ENCODE measurements at regions not wholly inside any gene's neighbourhood (a gene's known extent, or its start where the extent isn't known, plus 50 kb on each side); places are given as distances from the start of the nearest gene placed in this dataset.

- Histone ChIP-seq H3K9me3 (replicated peaks) (no peaks in the 10 kb centered on the region), H3K4me1 (no peaks in the 10 kb centered on the region), H3K27ac (replicated peaks) (no peak overlapping the region), H3K36me3 (no peaks in the 10 kb centered on the region), H3K4me3 (no peak overlapping the region), H3K27me3 (ENCODE audit: low read depth) (no peaks in the 10 kb centered on the region)
- intact Hi-C loops (cut with micrococcal nuclease): no loop called here
- TF ChIP-seq, protein P1, sequence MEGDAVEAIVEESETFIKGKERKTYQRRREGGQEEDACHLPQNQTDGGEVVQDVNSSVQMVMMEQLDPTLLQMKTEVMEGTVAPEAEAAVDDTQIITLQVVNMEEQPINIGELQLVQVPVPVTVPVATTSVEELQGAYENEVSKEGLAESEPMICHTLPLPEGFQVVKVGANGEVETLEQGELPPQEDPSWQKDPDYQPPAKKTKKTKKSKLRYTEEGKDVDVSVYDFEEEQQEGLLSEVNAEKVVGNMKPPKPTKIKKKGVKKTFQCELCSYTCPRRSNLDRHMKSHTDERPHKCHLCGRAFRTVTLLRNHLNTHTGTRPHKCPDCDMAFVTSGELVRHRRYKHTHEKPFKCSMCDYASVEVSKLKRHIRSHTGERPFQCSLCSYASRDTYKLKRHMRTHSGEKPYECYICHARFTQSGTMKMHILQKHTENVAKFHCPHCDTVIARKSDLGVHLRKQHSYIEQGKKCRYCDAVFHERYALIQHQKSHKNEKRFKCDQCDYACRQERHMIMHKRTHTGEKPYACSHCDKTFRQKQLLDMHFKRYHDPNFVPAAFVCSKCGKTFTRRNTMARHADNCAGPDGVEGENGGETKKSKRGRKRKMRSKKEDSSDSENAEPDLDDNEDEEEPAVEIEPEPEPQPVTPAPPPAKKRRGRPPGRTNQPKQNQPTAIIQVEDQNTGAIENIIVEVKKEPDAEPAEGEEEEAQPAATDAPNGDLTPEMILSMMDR (IDR thresholded peaks at IDR 0.05; ENCODE audit: borderline replicate concordance): no peak
- no peak for DNase-seq
Measured at GRCh38 chr13:47837906-47838305, 163.2 kb downstream of the SUCLA2 start.

DNA sequence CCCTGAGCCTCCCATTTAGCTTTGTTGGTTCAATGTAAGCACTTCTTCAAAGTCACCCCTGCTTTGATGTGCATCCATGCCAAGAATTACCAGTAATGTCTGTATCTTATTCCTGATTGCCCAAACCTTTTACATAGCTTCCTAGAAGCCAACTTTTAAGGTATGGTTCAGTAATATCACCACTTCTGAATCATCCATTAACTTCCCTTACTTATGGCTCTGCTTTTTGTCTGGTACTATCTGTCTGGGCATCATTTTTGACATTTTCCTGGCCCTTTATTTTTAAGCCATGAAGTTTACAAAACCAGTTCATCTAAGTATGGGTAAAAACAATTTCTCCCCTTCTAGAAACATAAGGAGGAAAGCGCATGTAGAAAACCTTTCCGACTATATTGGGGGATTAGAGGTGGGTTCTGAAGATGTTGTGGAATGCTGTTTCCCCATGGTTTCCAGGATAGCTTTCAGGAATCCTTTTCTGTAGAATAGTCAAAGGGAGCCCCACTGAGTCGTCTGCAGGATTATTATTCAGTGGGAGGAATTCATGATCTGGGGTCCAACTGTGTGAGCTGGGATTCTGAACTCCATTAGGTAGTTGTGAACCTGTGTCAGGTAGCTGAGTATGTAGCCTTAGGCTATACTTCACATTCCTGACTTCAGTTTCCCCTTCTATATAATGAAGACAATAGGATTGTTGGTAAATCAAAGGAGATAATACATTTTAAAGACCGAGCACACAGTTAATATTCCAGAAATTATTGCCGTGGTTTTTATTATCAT is 163.8 kb downstream of the SUCLA2 start:
- no peak overlapping the region for H3K4me3 ChIP-seq
- no peaks in the 10 kb centered on the region for H3K4me1 ChIP-seq
- intact Hi-C loops (cut with micrococcal nuclease): no loop called here

DNA sequence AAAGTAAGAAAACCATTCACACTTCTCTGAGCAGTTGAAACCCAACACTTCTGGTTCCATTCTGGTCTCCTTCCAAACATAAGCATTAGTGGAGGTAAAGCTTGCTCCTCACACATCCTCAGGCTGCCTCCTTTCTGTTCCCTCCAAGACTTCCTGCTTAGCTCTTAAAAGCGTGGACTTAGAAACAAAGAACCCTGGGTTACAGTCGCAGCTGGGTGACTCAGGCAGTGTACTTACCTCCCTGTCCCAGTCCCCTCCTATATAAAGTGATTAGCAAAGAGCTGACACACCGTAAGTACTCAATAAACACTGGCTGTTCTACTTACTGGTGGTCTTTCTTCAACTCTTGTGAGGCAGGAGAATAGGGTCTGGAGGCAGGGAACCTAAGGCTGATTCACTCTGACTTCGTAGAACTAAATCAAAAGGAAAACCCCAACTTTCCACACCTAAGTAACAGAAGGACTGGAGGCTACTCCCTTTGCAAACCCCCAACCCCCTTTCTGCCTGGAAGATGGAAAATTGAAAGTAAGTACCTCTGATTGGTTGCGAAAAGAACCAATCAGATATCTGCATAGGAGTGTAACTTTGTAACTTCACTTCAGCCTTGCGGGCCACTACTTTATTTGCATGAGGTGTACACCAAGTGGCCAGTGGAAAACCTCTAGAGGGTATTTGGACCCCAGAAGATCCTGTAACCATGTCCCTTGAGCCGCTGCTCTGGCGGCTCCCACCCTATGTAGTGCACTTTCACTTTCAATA is 165.4 kb downstream of the SUCLA2 start:
- TF ChIP-seq, protein P1 (IDR thresholded peaks at IDR 0.05; ENCODE audit: borderline replicate concordance): no peak
- H3K9me3 ChIP-seq (replicated peaks): no peaks in the 10 kb centered on the region
- no peaks in the 10 kb centered on the region for H3K4me1 ChIP-seq
- no peaks in the 10 kb centered on the region for H3K36me3 ChIP-seq
- H3K4me3 ChIP-seq: no peak overlapping the region
- intact Hi-C loops (cut with micrococcal nuclease): no loop called here
- DNase-seq: no peak
- no peak overlapping the region for H3K27ac ChIP-seq (replicated peaks)
- no peaks in the 10 kb centered on the region for H3K27me3 ChIP-seq (ENCODE audit: low read depth)

More for the DNA sequence above, 163.8 kb downstream of the SUCLA2 start:
- Histone ChIP-seq H3K9me3 (replicated peaks) (no peaks in the 10 kb centered on the region), H3K36me3 (no peaks in the 10 kb centered on the region), H3K27ac (replicated peaks) (no peak overlapping the region), H3K27me3 (ENCODE audit: low read depth) (no peaks in the 10 kb centered on the region)
- no peak for DNase-seq
- TF ChIP-seq, protein P1 (IDR thresholded peaks at IDR 0.05; ENCODE audit: borderline replicate concordance): no peak

DNA sequence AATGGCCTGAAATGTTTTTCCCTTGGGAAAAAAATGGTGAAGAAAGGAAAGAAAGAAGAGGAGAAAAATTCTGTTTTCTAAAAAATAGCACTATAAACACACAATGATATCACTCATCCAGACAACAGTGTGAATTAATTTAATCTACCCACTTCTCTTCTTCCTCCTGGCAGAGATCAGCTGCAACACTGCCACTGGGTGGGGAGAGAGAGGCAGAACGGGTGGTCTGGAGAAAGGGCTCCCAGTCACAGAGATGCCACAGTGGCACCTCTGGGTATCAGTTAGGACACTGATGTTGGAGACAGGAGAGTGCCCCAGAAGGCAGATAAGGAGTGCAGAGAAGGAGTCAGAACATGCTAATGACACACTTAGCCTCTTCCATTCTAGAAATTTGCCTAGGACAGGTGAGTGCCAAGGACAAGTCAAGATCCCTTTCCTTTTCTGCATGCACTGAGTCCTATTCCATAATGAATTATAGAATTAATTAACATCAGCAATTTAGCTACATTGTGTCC is 168.6 kb downstream of the SUCLA2 start:
- H3K9me3 ChIP-seq (replicated peaks): no peaks in the 10 kb centered on the region
- intact Hi-C loops (cut with micrococcal nuclease): no loop called here
- TF ChIP-seq, protein P1 (IDR thresholded peaks at IDR 0.05; ENCODE audit: borderline replicate concordance): no peak

DNA sequence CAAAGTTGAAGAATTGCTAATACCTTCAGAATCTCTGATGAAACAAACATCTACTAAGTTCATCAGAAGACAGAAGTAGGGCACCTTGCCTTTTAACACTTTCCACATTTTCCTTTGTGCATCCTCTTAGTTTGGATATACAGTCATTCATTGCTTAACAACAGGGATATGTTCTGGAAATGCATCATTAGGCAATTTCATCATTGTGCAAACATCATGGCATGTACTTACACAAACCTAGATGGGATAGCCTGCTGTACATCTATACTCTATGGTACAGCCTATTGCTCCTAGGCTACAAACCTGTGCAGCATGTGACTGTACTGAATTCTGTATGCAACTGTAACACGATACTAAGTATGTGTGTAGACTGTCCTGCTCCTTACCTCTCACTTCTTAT is 169.8 kb downstream of the SUCLA2 start:
- Histone ChIP-seq H3K27me3 (ENCODE audit: low read depth) (no peaks in the 10 kb centered on the region), H3K36me3 (no peaks in the 10 kb centered on the region), H3K4me1 (no peaks in the 10 kb centered on the region), H3K9me3 (replicated peaks) (no peaks in the 10 kb centered on the region), H3K27ac (replicated peaks) (no peak overlapping the region), H3K4me3 (no peak overlapping the region)
- DNase-seq: no peak
- intact Hi-C loops (cut with micrococcal nuclease): no loop called here
- TF ChIP-seq, protein P1 (IDR thresholded peaks at IDR 0.05; ENCODE audit: borderline replicate concordance): no peak

More for the DNA sequence above, 168.6 kb downstream of the SUCLA2 start:
- Histone ChIP-seq H3K27ac (replicated peaks) (no peak overlapping the region), H3K36me3 (no peaks in the 10 kb centered on the region), H3K4me1 (no peaks in the 10 kb centered on the region), H3K27me3 (ENCODE audit: low read depth) (no peaks in the 10 kb centered on the region), H3K4me3 (no peak overlapping the region)
- DNase-seq: no peak

Measured in left ventricle myocardium inferior (tissue), 1 donor.